ENCODE measurements at regions not wholly inside any gene's neighbourhood (a gene's known extent, or its start where the extent isn't known, plus 50 kb on each side); places are given as distances from the start of the nearest gene placed in this dataset.

- TF ChIP-seq GABPA (IDR thresholded peaks at IDR 0.05; ENCODE audit: borderline replicate concordance, insufficient read depth, low read length) (no peak), CTCF (IDR thresholded peaks at IDR 0.05; ENCODE audit: control extremely low read depth in 1 of 3, insufficient read depth in 1 of 3, low read depth in 1 of 3, low read length in 3 of 3) (no peak), CHD2 (IDR thresholded peaks at IDR 0.05; ENCODE audit: low read length) (no peak), NRF1 (IDR thresholded peaks at IDR 0.05; ENCODE audit: low read depth, low read length) (no peak), EZH2 (IDR thresholded peaks at IDR 0.05; ENCODE audit: low read depth, low read length, severe bottlenecking) (no peak), JUND (IDR thresholded peaks at IDR 0.05; ENCODE audit: low read length) (no peak), JUN (IDR thresholded peaks at IDR 0.05; ENCODE audit: low read depth, low read length) (no peak), YY1 (IDR thresholded peaks at IDR 0.05; ENCODE audit: low read depth, low read length) (no peak)
These were observed 1391.1 kb downstream of the FSTL5 start for GRCh38 chr4:160772668-160773067.

Data from H1 (cell line).